Kasumi-1 (cell line): ENCODE measurements at regions not wholly inside any gene's neighbourhood (a gene's known extent, or its start where the extent isn't known, plus 50 kb on each side); places are given as distances from the start of the nearest gene placed in this dataset.

Source experiments
- DNase-seq, 2 experiments: peaks; one replicate each; lab custom pipeline; 2025; lab: John Stamatoyannopoulos, UW

- no peak for DNase-seq
Observed at GRCh38 chr9:129489838-129490582, 130.9 kb downstream of the C9orf50 start.

DNA sequence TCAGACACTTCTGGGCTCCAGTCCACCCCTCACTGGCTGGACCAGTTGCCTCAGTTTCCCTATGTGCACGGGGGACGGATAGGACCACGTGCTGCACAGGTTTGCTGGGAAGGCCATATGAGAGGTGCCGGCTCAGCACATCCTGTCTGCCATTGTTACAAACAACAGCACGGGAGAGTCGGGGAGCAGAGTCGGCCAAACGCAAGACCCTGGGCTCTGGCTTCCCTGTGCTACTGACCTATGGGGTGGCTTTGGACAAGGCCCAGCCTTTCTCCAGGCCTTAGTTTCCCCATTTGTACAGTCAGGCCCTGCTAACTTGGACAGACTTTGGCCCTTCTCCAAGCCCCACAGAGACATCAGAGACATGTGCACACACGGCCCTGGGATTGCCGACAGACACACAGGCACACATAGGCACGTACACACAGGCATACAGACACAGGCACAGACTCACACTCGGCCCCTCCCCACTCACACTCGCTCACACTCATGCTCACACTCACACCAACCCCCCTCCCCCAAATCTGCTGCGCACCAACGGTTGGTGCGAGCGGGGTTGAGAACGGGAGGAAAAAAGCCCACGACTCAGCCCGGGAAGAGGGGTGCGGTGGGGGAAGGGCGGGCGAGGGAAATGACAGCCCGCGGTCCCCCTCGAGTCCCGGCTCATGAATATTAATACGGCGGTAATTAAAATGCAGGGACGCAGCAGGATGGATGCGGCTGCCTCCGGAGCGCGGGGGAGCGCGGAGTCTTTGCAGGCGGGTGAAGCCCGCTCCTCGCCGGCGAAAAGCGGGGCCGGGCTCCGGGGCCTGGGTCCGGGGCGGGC is 133.0 kb downstream of the C9orf50 start:
- DNase-seq = peak; percentile 41 to 53

- no peak for DNase-seq
Observed at GRCh38 chr9:129486756-129487657, 133.9 kb downstream of the C9orf50 start.

- DNase-seq = no peak
Observed at GRCh38 chr9:129485145-129485774, 135.6 kb downstream of the C9orf50 start.

GRCh38 chr9:129484352-129485000 is 136.4 kb downstream of the C9orf50 start:
- DNase-seq = no peak

DNA sequence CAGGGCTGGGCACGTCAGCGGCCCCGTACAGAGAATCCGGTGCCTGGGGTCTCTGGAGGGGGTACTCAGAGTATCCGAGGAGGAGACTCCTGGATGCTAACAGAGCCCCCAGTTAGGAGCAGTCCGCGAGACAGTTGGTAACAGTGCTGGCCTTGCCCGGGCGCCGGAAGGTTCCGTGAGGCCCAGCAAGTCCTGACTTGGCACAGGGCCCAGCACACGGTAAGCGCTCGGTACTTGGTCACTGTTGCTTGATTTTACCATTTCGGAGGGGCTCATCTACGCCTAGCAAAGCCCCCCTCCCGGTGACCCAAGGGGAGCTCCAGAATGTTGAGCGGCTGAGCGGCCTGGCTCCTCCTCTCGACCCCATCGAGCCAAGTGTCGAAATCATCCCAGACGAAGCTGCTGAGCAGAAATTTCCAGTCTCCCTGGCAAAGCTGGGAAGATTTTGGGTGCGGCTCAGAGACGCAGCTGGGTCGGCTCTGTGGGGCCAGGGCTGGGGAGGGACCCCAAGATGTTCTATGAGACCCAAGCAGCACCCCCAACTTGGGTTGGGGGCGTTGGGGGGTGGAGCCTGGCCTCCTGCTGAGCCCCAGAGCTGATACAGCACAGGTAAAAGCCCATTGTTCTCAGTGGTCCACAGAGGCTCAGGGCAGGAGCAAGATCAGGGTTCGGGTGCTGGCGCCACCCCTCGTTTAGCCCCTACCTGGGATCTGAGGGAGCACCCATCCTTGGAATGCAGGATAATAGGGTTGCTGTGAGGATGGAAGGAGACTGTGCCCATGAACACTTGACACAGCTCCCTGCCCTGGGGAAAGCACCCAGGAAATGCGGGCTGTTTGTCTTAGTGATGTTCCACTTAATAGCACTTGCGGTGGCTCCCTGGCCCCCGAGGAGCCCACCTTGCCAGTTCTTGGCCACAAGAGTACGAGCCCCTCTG is 137.2 kb downstream of the C9orf50 start:
- no peak for DNase-seq

- no peak for DNase-seq
Observed at GRCh38 chr9:129482521-129483414, 138.1 kb downstream of the C9orf50 start.

- no peak for DNase-seq
Observed at GRCh38 chr9:129481810-129482511, 138.9 kb downstream of the C9orf50 start.

DNA sequence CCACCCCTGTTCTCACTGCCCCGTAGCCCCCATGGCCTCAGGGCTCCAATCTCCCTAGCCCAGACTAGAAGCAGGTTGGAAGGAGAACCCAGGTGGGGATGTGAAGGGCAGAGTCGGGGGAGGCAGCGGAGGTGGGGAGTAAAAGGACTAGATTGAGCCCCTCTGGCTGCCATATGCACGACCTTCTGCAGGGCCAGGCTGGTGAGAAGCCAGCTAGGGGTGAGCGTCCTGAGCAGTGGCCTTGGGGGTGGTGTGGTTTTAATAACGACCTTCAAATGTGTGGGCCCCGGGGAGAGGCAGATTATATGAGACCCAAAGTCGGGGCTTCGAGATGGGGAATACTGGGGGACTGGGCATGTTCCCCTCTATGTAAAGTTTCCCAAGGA is 139.5 kb downstream of the C9orf50 start:
- DNase-seq = no peak

DNA sequence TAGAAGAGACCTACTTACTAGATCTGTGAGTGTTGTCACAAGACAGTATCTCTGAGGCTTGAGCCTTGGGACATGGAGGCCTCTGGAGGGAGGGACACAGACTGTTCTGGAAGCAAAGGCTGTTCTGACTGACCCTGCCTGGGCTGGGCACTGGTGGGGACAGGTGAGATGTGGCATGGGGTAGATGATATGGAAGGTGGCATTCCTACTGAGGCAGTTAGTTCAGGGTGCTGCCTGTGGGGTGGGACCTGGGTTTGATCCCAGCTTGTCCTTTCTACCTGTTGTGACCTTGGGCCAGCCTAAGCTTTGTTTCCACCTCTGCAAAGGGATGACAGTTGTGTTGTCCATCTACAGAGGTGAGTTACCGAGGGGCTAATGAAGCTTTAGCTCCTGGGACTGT is 140.2 kb downstream of the C9orf50 start:
- no peak for DNase-seq

DNA sequence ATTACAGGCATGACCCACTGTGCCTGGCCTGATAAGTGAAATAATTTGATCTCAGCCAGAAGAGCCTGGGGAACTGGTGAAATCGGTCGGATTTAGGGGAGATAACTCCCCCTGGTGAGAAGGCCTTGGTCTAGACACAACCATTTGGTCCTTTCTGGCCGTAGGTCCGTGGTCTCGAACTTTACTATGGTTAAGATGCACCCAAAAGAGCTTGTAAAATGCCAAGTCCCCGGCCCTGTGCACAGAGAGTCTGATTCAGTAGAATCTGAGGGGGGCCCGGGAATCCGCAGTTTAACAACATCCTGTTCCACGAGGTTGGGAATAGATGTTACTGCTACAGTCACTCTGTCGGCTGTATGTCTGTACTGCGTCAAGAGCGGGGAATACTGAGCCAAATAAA is 140.7 kb downstream of the C9orf50 start:
- no peak for DNase-seq

DNA sequence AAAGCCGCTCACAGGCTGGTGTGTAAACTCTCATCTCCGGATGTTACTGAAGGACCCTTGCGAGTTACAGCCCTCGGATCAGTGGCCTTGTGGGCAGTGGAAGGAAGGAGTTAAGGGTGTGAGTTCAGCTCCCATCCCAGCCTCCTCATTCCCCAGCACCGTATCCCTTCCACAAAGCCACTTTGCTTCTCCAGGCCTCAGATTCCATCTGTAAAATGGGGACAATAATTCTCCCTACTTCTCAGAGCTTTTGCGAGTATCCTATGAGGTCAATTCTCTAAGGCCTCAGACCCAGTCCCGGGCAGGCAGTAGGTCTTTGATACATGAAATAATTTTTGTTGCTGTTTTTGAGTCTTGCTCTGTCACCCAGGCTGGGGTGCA is 141.3 kb downstream of the C9orf50 start:
- no peak for DNase-seq

GRCh38 chr9:129478961-129479630 is 141.8 kb downstream of the C9orf50 start:
- DNase-seq = no peak

- DNase-seq = no peak
Observed at GRCh38 chr9:129478461-129478860, 142.4 kb downstream of the C9orf50 start.

DNA sequence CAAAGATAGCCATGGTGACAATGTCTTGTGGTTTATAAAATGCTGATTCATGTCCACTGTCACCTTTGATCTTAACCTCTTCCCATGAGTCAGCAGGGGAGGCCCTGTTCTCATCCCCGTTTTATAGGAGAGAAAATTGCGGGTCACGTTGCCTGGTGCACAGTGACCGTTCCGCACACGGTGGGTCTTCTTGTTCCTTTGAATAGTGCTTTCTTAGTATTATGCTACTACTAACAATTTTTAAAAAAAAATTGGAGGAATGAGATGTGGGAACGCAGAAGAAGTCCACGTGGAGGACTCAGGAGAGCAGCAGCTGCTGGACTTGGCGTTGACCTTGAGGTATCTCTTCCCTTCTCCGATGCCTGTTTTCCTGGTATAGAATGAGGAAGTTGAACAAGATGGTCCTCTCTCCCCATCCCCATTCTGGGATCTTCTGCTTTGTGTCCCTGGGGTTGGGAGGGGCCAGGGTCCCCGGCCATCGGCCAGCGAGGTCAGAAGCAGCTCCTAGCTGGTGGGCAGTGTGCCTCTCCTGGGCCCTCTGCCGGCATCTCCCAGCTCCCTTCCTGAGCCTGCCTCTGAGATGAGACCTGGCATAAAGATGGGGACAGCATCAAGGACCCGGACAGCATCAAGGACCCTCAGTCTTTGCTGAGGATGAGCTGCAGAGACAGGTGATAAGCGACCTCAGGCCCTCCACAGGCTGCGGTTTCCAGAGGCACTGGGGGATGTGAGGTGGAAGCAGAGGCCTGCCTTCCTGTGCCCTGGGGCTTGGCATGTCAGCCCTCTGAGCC is 143.9 kb downstream of the C9orf50 start:
- DNase-seq = no peak

DNA sequence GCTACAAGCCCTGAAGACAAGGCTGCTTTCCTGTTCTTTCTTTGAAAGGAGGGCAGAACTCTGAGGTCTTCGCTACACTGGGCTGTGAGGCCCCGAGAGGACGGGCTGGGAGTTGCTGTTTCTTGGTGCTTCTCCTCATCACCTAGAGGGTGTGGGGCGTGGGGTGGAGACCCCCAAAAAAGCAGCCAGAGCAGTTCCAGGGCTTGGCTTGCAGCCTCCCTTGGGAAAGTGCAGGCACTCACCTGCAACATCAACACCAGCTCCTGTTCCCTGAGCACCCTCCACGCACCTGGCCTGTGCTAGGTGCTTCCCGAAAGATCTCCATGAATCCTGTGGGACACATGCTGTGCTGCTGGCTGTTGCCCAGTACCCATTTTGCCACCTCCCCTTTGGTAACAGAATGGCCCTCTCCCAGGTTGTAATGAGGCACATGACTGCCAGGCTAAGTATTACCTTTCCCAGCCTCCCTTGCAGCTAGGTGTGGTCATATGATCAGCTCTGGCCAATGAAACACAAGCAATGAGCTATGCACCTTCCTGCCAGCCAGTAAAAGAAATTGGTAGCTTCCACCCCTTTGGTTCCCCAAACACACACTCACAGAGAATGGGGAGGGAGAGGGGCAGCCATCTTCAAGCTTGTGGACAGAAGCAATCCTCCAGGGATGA is 146.0 kb downstream of the C9orf50 start:
- no peak for DNase-seq
